Activated CD4-positive, alpha-beta T cell treated with anti-CD3 and anti-CD28 coated beads for 1 hour (primary cell): ENCODE measurements at regions not wholly inside any gene's neighbourhood (a gene's known extent, or its start where the extent isn't known, plus 50 kb on each side); places are given as distances from the start of the nearest gene placed in this dataset.

Source experiments
- DNase-seq: peaks from one replicate; pipeline ENCODE4 v3.0.0-alpha.2; 2020

DNA sequence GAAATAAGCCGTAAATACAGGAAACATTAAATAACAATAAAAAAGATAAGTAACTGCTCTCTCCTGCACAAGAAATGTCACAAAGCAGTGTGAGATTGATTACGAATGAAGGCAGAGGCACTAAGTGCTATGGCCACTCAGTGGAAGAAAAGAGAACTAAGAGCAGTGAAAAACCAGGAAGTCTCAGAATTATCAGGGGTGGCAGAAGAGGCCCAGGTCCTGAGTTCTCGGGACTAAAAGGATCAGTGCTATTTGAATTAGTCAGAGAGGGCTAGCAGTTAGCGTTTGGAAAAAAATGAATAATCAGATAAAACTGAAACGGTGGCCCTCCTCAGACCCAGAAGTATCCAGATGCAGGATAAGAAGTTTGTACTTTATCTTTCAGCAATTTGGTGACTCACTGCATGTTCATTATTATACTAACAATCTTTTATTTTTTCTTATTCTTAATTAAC, 367.1 kb downstream of the ZEB2 start:
- DNase-seq: no peak

GRCh38 chr2:144151851-144152250, 368.1 kb downstream of the ZEB2 start:
- DNase-seq: no peak

DNA sequence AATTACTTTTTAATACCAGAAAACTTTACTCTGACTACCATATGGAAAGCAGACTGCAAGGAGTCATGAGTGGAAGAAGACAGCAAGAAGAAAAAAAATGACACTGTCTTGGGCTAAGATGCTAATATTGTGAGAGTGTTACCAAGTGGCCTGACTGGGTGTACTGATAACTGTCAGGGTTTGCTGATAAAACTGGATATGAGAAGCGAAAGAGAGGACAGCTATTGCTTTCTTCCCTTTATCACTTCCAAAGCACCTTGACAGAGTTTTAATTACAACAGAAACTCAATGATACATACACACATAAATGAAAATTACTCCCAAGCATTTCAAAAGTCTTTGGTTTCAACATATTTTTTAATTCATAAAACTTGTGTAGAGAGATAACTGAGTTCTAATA, 368.5 kb downstream of the ZEB2 start:
- no peak for DNase-seq

GRCh38 chr2:144147356-144147755, 372.6 kb downstream of the ZEB2 start:
- no peak for DNase-seq

DNA sequence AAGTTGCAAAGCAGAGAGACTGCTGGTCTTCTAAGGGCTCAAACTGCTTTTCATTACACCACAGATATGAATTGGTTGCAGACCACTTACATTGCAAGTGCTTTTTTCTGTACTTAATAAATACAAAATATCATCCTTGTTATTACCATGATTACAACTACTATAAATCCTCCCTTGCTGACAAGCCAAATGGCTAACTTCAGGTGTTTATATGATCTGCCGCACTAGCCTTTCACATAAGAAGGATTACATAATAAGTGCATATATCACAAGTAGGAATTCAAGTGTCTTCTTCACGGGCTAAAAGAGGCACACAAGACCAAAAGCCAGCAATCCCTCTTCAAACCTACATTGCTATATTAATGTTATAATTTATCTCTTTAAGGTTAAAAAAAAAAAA, 373.0 kb downstream of the ZEB2 start:
- no peak for DNase-seq

DNA sequence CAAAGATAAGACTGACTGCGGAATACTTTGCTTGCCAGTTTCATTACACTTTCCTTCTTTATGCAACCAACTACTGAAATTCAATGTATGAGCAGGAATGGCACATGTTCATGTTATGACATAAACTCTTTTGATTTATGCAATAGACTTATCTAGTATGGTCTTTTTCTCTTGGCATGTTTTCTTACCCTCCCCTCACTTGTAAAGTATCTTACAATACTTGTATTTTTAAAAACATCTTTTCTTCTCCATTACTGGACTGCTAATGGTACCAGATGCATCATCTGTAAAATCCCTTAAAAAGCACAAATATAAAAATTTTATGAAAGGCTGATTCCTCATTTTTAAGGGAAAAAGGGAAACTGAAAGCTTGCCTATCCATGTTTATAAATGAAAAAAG, 373.8 kb downstream of the ZEB2 start:
- DNase-seq: no peak

GRCh38 chr2:144143294-144144151, 376.4 kb downstream of the ZEB2 start:
- DNase-seq: no peak

DNA sequence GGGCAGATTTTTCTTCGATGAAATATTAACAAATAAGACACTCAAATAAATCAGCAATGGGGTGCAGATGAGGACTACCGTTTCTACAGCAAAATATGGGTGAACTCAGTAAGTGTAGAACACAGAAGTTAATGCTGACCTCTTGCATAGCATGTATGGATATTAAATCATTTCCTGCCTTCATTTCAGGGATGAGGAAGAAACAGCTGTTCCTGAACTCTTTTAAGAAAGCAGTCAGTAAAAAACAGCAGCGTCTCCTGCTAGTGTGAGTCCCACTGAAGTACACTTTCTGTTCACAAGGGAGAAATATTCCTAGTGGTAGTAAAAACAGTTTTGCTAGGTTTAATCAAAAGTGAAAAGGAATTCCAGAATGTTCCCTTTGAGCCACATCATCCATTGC, 379.0 kb downstream of the ZEB2 start:
- no peak for DNase-seq

GRCh38 chr2:144137705-144138428, 382.1 kb downstream of the ZEB2 start:
- no peak for DNase-seq

- DNase-seq: no peak
Measured at GRCh38 chr2:144137272-144137671, 382.6 kb downstream of the ZEB2 start.

- DNase-seq: no peak
Measured at GRCh38 chr2:144136297-144137010, 383.5 kb downstream of the ZEB2 start.

- no peak for DNase-seq
Measured at GRCh38 chr2:144133936-144134665, 385.8 kb downstream of the ZEB2 start.

DNA sequence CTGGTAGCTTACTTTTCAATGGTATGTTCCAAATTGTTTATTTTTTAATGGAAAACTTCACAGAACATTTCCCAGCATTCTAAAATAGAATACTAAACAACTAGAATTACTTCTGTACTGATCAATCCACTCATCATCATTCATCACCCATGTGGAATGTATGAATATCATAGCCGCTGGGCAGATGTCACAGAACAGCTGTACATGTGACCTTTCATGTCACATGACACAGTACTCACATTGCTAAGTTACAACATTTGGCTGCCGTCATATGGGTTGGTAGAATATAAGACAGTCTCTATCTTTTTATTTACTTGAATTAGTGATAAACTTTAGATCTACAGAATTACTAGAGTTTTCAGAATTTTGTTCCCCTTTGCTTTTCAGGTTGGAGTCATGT, 387.6 kb downstream of the ZEB2 start:
- no peak for DNase-seq

DNA sequence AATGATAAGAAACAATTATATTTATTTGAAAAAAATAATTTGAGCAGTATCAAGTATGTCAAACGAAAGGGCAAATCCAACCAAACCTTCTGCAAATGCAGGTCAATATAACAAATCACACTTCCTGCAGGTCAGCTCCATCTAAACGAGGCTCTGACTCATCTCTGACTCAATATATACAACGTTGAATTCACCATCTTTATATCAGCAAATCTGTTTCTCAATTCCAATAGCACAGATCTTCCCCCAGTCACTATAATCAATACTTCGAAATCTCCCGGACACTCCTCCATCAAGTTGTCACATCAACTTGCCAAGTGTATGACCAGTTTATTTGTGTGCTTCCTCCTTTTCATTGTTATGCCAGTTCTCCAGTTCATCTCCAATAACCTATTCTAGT, 388.9 kb downstream of the ZEB2 start:
- no peak for DNase-seq

- DNase-seq: no peak
Measured at GRCh38 chr2:144130551-144130950, 389.4 kb downstream of the ZEB2 start.

DNA sequence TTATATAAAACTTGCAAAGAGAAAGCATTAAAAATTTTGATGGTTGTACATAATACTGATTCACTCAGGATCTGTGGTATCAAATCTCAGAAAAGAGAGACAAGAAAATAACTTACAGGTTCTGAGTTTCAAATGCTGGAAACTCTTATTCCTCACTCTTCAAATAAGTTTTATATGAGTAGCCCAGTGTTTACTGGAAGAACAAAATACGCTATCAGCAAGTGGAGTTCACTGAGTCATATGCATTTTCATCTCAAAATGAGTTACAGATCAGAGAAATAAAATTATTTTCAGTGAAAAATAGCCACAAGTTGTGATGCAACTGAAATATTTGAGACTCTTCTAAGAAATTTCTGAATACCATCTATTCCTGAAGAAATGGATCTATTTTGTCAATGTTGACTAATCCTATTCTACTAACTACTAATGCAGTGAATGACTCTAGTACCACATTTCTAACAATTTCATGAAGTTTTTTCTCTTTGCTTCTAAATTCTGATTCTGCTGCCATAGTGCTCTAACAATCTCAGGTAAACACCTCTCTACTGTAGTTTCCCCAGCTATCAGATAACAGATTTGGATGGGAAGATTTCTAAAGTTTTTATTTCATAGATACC, 391.7 kb downstream of the ZEB2 start:
- DNase-seq: no peak

DNA sequence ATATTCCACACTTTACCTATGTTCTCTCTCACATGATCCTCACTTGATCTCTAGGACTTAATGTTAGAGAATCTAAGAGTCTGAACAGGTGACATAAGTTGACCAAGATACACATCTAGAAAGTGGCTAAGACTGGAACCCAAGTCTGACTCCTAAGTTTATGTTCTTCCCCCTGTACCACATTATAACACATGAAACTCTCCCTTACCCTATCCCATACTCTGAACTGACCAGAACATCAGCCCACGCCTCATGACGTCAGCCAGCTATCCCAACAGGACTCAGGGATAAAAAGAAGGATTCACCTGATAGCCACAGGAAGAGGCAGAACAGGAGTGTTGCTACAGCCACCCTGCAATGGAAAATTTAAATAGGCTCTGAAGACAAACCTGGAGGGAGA, 392.2 kb downstream of the ZEB2 start:
- DNase-seq: no peak

- no peak for DNase-seq
Measured at GRCh38 chr2:144126302-144126701, 393.6 kb downstream of the ZEB2 start.

- DNase-seq: no peak
Measured at GRCh38 chr2:144125751-144126150, 394.2 kb downstream of the ZEB2 start.

DNA sequence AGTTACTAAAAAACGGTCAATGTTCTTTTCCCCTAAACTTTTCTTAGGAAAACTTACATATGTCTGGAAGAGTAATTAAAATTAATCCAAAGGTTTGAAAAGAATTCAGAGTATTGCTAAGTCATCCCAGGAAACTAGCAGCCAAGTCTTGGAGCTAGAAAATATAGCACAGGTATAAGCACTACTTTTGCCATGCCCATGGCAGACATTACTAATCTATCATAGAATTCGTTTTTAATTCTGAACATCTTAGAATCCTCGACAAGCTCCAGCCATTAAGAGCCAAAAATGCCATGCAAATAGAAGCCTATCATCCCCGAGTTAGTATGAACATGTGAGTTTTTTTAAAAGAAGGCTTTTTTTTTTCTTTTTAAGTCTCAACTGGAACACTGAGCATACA, 395.0 kb downstream of the ZEB2 start:
- DNase-seq: no peak

- no peak for DNase-seq
Measured at GRCh38 chr2:144120487-144120886, 399.4 kb downstream of the ZEB2 start.

GRCh38 chr2:144117086-144117485, 402.8 kb downstream of the ZEB2 start:
- DNase-seq: no peak
